RWPE2 (cell line): ENCODE measurements at regions not wholly inside any gene's neighbourhood (a gene's known extent, or its start where the extent isn't known, plus 50 kb on each side); places are given as distances from the start of the nearest gene placed in this dataset.

Experiments
- ATAC-seq: fragments of 200-7000 bp; cut with Tn5 transposase; 3 replicates; pipeline ENCODE4 v1.9.1; 2021; ENCODE audit warnings: low read depth
- DNase-seq: peaks from one replicate; pipeline ENCODE4 v3.0.0-alpha.2; 2020; ENCODE audit warnings: low spot score
- H3K27ac ChIP-seq: fragments of 450-650 bp; 2 replicates; pipeline ENCODE4 v1.5.1; 2017; ENCODE audit warnings: mild to moderate bottlenecking; ENCODE audit not compliant: poor library complexity, severe bottlenecking
- H3K27me3 ChIP-seq: fragments of 250-450 bp; sonication (Bioruptor Pico); 2 replicates; pipeline ENCODE4 v1.5.1; 2021; ENCODE audit warnings: mild to moderate bottlenecking, moderate library complexity; ENCODE audit not compliant: insufficient read depth, poor library complexity, severe bottlenecking
- H3K36me3 ChIP-seq: fragments of 250-450 bp; sonication (Bioruptor Pico); 2 replicates; pipeline ENCODE4 v1.5.1; 2020; ENCODE audit warnings: low read depth, mild to moderate bottlenecking, moderate library complexity
- H3K4me1 ChIP-seq: fragments of 250-450 bp; sonication (Bioruptor Pico); 2 replicates; pipeline ENCODE4 v1.5.1; 2021; ENCODE audit warnings: mild to moderate bottlenecking, moderate library complexity; ENCODE audit not compliant: insufficient read depth, poor library complexity, severe bottlenecking
- H3K4me3 ChIP-seq: fragments of 250-450 bp; sonication (Bioruptor Pico); 2 replicates; pipeline ENCODE4 v1.5.1; 2021; ENCODE audit warnings: mild to moderate bottlenecking, moderate library complexity; ENCODE audit not compliant: severe bottlenecking
- H3K9me3 ChIP-seq: fragments of 250-450 bp; sonication (Bioruptor Pico); 2 replicates; pipeline ENCODE4 v1.5.1; 2021; ENCODE audit warnings: mild to moderate bottlenecking, moderate library complexity; ENCODE audit not compliant: severe bottlenecking
- TF ChIP-seq, protein P1 (sequence below): fragments of 450-650 bp; IDR thresholded peaks from one replicate; pipeline ENCODE4 v1.5.1; 2017; ENCODE audit warnings: mild to moderate bottlenecking, moderate library complexity; ENCODE audit not compliant: poor library complexity, severe bottlenecking

DNA sequence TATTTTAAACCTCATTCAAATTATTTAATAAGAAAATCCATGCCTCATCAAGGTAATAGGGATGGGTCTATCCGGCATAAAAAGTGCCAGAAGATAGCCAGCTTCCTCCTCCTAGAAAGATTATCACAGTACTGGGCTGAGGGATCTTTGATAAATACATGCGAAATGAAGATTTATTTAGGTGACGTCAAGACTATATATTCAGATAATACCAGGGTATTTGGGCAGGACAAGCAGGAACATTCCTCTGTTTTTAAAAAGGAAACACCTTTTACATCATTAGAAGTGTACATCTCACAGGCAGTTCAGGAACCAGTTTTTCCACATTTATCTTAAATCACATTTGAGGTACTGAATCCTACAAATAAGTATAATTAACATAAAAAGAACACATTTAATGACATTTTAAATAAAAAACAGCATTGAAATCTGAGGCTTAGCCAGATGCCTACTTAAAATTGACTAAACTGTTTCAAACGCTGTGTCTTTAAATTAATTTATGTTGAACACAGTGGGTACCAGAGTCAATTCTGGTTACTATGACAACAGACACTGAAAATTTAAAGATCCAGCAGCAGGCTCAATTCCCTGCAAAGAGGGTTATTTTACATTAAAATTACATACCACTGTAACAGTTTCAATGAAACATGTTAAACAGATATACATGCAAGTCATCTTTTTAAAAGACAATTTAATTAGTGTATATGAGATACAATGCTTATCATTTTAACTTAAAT lies 124.7 kb upstream of the SLCO6A1 start:
- ATAC-seq (no peak), DNase-seq (no peak)
- peaks cover 9% of the 10 kb centered on the region for H3K4me1 ChIP-seq

DNA sequence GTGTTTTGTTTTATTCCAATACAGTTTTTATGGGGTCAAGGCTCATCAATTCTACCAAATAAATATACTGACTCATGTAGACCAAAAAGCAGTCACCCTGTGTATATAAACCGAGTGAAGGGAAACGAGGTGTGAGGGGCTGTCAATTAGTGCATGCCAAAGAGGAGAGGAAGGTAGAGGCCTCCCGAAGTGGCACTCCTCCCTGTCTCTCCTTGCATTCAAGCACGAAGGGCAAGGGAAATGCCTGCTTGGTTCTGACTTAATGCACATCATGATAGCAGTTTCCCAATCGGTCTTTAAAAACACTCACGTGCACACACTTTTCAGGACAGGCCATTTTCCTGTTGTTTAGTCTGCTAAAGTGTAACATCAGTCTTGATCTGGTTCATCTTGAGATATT lies 125.6 kb upstream of the SLCO6A1 start:
- Histone ChIP-seq H3K27ac (no peak overlapping the region), H3K36me3 (no peaks in the 10 kb centered on the region), H3K27me3 (no peaks in the 10 kb centered on the region), H3K9me3 (no peaks in the 10 kb centered on the region), H3K4me3 (no peak overlapping the region), H3K4me1 (peaks cover 15% of the 10 kb centered on the region)
- TF ChIP-seq, protein P1, sequence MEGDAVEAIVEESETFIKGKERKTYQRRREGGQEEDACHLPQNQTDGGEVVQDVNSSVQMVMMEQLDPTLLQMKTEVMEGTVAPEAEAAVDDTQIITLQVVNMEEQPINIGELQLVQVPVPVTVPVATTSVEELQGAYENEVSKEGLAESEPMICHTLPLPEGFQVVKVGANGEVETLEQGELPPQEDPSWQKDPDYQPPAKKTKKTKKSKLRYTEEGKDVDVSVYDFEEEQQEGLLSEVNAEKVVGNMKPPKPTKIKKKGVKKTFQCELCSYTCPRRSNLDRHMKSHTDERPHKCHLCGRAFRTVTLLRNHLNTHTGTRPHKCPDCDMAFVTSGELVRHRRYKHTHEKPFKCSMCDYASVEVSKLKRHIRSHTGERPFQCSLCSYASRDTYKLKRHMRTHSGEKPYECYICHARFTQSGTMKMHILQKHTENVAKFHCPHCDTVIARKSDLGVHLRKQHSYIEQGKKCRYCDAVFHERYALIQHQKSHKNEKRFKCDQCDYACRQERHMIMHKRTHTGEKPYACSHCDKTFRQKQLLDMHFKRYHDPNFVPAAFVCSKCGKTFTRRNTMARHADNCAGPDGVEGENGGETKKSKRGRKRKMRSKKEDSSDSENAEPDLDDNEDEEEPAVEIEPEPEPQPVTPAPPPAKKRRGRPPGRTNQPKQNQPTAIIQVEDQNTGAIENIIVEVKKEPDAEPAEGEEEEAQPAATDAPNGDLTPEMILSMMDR: no peak
- no peak for ATAC-seq
- DNase-seq: no peak

More for the DNA sequence above, 124.7 kb upstream of the SLCO6A1 start:
- Histone ChIP-seq H3K27ac (no peak overlapping the region), H3K36me3 (no peaks in the 10 kb centered on the region), H3K4me3 (no peak overlapping the region), H3K27me3 (peaks cover 2% of the 10 kb centered on the region), H3K9me3 (no peaks in the 10 kb centered on the region)
- TF ChIP-seq, protein P1: no peak

DNA sequence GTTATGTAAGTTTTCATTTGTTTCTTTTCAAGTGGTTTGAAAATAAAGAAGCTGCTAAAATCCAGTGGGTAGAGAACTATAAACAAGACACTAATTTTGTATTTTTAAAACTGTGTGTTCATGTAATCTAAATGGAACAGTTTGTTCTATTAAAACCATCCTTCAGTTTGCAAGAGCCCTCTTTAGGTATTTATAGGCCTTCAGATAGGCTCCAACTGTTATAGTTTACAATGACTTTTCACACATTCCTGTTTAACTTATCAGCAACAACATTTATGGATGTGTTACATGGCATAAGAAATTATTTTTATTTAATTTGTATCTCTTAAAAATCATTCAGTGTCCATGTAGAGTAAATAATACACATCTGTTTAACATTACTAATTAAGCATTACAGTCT lies 126.7 kb upstream of the SLCO6A1 start:
- H3K36me3 ChIP-seq: no peaks in the 10 kb centered on the region
- H3K4me3 ChIP-seq: no peak overlapping the region
- no peak for ATAC-seq
- no peak overlapping the region for H3K27ac ChIP-seq
- TF ChIP-seq, protein P1: no peak
- no peak for DNase-seq
- H3K9me3 ChIP-seq: no peaks in the 10 kb centered on the region
- peaks cover 15% of the 10 kb centered on the region for H3K4me1 ChIP-seq
- H3K27me3 ChIP-seq: no peaks in the 10 kb centered on the region

DNA sequence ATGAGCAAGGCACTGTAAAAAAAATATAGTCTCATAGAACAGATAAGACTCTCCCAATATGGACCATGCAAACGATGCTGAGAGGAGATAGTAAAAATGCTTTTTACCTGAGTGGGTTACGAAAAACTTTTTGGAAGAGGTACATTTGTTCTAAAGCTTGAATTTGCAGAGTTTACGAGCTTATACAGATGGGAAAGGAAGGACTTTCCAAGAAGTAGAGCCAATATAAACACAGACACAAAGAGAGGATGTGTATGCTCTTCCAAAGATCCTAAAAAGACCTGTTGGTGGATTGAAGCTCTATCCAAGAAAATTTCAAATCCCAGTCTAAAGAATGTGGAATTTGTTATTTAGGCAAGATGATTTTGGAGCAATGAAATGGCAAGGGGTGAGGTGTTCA lies 127.1 kb upstream of the SLCO6A1 start:
- Histone ChIP-seq H3K27me3 (no peaks in the 10 kb centered on the region), H3K4me1 (peaks cover 15% of the 10 kb centered on the region), H3K36me3 (no peaks in the 10 kb centered on the region), H3K4me3 (no peak overlapping the region), H3K27ac (no peak overlapping the region), H3K9me3 (no peaks in the 10 kb centered on the region)
- ATAC-seq (no peak), DNase-seq (no peak)
- TF ChIP-seq, protein P1: no peak

DNA sequence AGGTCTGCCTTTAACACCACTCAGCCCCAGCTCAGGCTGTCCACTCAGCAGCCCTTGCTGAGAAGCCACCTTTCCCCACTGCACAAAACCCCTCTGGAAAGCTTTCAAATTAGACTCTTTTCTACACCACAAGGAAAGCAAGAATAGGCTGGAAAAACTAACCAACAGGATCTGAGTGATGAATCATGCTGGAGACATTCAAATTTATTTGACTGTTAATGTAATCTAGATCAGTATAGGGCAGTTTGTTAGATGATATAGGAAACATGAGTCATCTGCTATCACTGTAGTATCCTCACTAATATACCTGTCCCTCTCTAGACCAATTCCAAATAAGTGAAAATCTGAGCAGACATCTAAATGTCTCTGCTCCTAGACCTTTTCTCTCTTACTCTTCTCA lies 127.8 kb upstream of the PAM start:
- Histone ChIP-seq H3K27me3 (no peaks in the 10 kb centered on the region), H3K36me3 (no peaks in the 10 kb centered on the region), H3K4me1 (peaks cover 15% of the 10 kb centered on the region), H3K4me3 (no peak overlapping the region), H3K9me3 (no peaks in the 10 kb centered on the region), H3K27ac (no peak overlapping the region)
- TF ChIP-seq, protein P1: no peak
- peak; percentile 98 for ATAC-seq
- no peak for DNase-seq
